ENCODE measurements at regions not wholly inside any gene's neighbourhood (a gene's known extent, or its start where the extent isn't known, plus 50 kb on each side); places are given as distances from the start of the nearest gene placed in this dataset.
"Not testable (repeated sequence)": the region's sequence is repeated elsewhere in the genome, so short reads cannot be mapped to it uniquely, and the experiment has no call there.

GRCh38 chr18:42296723-42297122 lies 341.7 kb downstream of the PIK3C3 start:
- H3K27me3 Mint-ChIP-seq, result no peaks in the 10 kb centered on the region
- no peaks in the 10 kb centered on the region for H3K4me1 Mint-ChIP-seq
- no peak overlapping the region for H3K27ac Mint-ChIP-seq
- DNase-seq, result no peak
- no peaks in the 10 kb centered on the region for H3K9me3 Mint-ChIP-seq
- CTCF ChIA-PET, result interaction anchor here (0.7 to 1.3 kb wide), 2 partner anchors 182 to 787 kb away, joined by 3 to 4 read pairs; no protein-coding TSS in a partner anchor
- no peaks in the 10 kb centered on the region for H3K36me3 Mint-ChIP-seq
- no peak overlapping the region for H3K4me3 Mint-ChIP-seq

- H3K27ac Mint-ChIP-seq, result no peak overlapping the region
- no peak overlapping the region for H3K4me3 Mint-ChIP-seq
- H3K36me3 Mint-ChIP-seq, result no peaks in the 10 kb centered on the region
- H3K27me3 Mint-ChIP-seq, result no peaks in the 10 kb centered on the region
- no peaks in the 10 kb centered on the region for H3K9me3 Mint-ChIP-seq
- no peaks in the 10 kb centered on the region for H3K4me1 Mint-ChIP-seq
- DNase-seq, result peak; percentile 63
- CTCF ChIA-PET, result interaction anchor here (0.6 to 3.5 kb wide), 10 partner anchors 8 to 973 kb away, joined by 3 to 12 read pairs (median 4); no protein-coding TSS in a partner anchor
Measured at GRCh38 chr18:42298759-42299675, 344.0 kb downstream of the PIK3C3 start.

DNA sequence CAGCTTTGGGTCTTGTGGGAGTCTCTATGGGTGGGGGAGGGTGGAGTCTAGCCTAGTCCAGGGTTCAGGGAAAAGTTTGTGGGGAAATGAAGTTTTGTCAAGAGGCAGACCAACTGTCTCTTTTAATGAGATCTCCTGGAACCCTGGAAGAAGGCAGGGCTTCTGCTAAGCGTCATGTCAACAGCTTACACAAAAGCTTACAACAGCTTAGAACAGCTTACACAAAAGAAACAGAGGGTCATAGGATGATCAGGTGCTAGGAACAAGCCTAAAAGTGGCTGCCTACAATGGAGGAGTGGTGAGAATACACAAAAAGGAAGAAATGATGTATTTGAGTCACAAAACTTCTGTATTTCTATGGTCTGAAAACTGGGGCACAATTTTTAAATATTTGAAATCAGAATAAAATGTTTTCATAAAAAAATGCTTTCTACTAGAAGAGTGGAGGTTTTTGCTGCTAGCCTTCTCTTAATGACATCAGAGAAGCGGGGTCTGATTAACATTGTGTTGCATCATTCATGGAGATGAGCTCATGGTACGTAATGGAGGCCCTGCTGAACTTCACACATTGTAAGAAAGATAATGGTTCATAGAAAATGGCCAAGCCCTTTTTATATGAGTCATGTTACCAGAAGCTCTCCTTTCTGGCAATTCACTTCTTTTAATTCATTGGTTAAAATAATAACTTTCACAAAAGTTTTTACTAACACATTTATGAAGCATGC lies 351.0 kb downstream of the PIK3C3 start:
- H3K27me3 Mint-ChIP-seq, result no peaks in the 10 kb centered on the region
- no peak for DNase-seq
- no peaks in the 10 kb centered on the region for H3K9me3 Mint-ChIP-seq
- H3K27ac Mint-ChIP-seq, result no peak overlapping the region
- H3K36me3 Mint-ChIP-seq, result no peaks in the 10 kb centered on the region
- no peak overlapping the region for H3K4me3 Mint-ChIP-seq
- CTCF ChIA-PET, result no interaction called here
- no peaks in the 10 kb centered on the region for H3K4me1 Mint-ChIP-seq

DNA sequence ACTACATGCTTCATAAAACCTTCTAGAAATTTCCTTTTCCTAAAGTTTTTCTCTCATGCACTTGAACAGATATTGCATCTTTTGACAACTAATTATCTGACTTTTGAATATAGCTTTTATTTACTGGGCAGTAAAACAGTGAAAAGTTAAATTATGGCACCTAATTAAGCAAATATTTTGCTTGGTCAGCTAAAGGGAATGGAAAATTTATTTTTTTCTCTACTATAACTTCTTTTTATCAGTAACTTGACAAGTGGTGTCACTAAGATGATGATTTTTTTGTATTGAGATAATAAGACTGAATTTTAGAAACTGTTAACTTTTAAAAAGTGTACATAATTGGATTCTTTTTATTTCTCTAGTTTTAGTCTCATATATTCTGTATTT lies 351.6 kb downstream of the PIK3C3 start:
- Mint-ChIP-seq H3K9me3 (no peaks in the 10 kb centered on the region), H3K4me1 (no peaks in the 10 kb centered on the region), H3K4me3 (no peak overlapping the region), H3K36me3 (no peaks in the 10 kb centered on the region), H3K27me3 (no peaks in the 10 kb centered on the region), H3K27ac (no peak overlapping the region)
- DNase-seq, result no peak
- CTCF ChIA-PET, result interaction anchor here (1.3 kb wide), 1 partner anchor 8 kb away, joined by 6 read pairs; no protein-coding TSS in a partner anchor

DNA sequence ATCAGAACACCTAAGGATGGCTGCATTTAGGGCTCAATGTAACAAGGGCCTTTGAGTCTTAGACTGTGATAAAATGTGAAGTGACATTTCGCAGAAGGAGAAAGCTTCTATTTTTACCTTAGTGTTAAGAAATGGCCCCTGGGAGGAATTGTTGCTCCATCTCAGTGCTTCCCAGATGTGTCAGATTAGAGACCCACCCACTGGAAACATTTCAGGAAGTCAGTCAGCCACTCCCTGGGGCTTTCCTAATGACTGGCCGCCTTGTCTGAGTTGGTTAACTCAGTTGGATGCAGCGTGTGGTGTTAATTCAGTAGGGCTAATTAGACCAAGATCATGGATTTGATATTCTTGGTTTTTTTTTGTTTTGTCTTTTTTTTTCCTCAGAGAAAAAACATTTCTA lies 355.9 kb downstream of the PIK3C3 start:
- Mint-ChIP-seq H3K36me3 (no peaks in the 10 kb centered on the region), H3K27me3 (peaks cover 3% of the 10 kb centered on the region), H3K27ac (no peak overlapping the region), H3K4me1 (no peaks in the 10 kb centered on the region), H3K9me3 (no peaks in the 10 kb centered on the region), H3K4me3 (no peak overlapping the region)
- no peak for DNase-seq
- CTCF ChIA-PET, result no interaction called here

DNA sequence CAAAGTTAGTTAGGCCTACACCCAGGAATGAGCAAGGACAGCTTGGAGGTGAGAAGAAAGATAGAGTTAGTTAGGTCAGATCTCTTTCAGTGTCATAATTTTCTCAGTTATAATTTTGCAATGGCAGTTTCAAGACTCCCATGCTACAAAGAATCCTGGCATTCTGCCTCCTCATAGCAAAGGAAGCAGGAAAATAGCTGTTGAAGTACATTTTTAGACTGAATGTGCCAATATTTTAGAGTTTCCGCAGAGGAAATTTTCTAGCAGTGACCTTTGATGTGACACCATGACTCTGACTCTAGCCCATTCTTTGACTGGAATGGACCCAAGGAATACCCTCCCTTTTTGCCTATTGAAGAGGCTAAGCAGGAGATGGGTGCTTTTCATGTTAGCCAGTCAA lies 371.7 kb downstream of the PIK3C3 start:
- Mint-ChIP-seq H3K27me3 (no peaks in the 10 kb centered on the region), H3K4me1 (no peaks in the 10 kb centered on the region), H3K9me3 (no peaks in the 10 kb centered on the region), H3K27ac (no peak overlapping the region), H3K36me3 (no peaks in the 10 kb centered on the region), H3K4me3 (no peak overlapping the region)
- CTCF ChIA-PET, result no interaction called here
- no peak for DNase-seq

DNA sequence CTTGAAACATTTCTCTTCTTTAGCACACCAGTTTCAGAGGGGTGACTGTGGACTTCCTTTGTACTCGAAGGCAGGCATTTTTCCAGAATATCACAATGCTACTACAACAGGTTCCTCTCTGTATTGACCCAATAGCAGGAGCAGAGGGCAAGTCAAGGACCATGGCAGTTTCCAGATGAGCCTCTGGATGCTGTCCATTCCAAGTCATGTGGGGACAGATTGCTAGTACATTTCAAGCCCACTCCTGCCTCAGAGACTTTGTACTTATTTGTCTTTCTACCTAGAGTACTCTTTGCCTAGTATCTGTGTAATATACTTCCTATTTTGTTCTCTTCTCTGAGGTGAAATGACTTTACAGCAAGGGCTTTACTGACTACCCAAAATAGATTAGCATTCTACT lies 373.9 kb downstream of the PIK3C3 start:
- Mint-ChIP-seq H3K9me3 (no peaks in the 10 kb centered on the region), H3K4me3 (no peak overlapping the region), H3K36me3 (no peaks in the 10 kb centered on the region), H3K27ac (no peak overlapping the region), H3K27me3 (no peaks in the 10 kb centered on the region), H3K4me1 (no peaks in the 10 kb centered on the region)
- CTCF ChIA-PET, result no interaction called here
- no peak for DNase-seq

DNA sequence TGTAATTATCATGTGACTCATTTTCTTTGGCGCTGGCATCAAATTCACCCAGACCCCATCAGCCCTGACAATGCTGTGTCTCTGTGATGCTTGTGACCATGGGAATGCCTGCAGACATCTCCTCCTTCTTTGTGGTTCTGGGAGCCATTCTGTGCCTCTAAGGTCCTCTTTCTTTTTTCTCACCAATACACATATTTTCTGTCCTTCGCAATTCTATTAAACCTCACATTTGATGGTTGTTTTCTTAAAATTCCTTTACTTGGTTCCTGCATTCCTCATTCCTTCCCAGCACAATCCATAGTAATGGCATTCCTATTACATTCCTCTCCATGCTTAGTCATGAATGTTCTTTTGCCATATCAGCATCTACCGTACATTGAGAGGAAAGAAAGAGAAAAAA lies 375.3 kb downstream of the PIK3C3 start:
- CTCF ChIA-PET, result no interaction called here
- H3K4me3 Mint-ChIP-seq, result no peak overlapping the region
- H3K36me3 Mint-ChIP-seq, result no peaks in the 10 kb centered on the region
- H3K4me1 Mint-ChIP-seq, result no peaks in the 10 kb centered on the region
- no peak for DNase-seq
- H3K9me3 Mint-ChIP-seq, result peaks cover under 1% of the 10 kb centered on the region
- H3K27me3 Mint-ChIP-seq, result no peaks in the 10 kb centered on the region
- H3K27ac Mint-ChIP-seq, result no peak overlapping the region

DNA sequence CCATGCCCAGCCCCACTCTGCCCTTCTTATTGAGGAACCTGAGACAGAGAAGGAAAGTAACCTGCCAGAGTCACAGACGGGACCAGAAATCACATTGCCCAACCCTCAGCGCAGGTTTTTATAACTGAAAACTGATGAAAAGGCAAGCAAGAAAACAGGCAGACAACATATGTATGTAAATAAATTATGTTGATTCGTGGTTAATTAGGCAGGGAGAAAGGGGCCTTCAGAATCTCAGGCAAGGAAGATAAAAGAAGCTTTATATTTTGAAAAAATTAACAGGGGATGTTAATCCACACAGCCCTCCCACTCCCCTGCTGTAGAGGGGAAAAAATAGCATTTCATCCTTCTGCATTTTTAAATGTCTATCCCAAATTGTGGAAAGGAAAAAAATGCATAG lies 378.5 kb downstream of the PIK3C3 start:
- CTCF ChIA-PET, result interaction anchor here (1.1 kb wide), 1 partner anchor 219 kb away, joined by 3 read pairs; no protein-coding TSS in a partner anchor
- no peaks in the 10 kb centered on the region for H3K4me1 Mint-ChIP-seq
- no peak overlapping the region for H3K27ac Mint-ChIP-seq
- H3K4me3 Mint-ChIP-seq, result no peak overlapping the region
- H3K27me3 Mint-ChIP-seq, result no peaks in the 10 kb centered on the region
- peaks cover 2% of the 10 kb centered on the region for H3K9me3 Mint-ChIP-seq
- no peak for DNase-seq
- H3K36me3 Mint-ChIP-seq, result no peaks in the 10 kb centered on the region

- Mint-ChIP-seq H3K27me3 (no peaks in the 10 kb centered on the region), H3K9me3 (peaks cover 2% of the 10 kb centered on the region), H3K36me3 (no peaks in the 10 kb centered on the region), H3K4me3 (no peak overlapping the region), H3K4me1 (no peaks in the 10 kb centered on the region), H3K27ac (no peak overlapping the region)
- DNase-seq, result no peak
- CTCF ChIA-PET, result no interaction called here
Measured at GRCh38 chr18:42334931-42335330, 379.9 kb downstream of the PIK3C3 start.

DNA sequence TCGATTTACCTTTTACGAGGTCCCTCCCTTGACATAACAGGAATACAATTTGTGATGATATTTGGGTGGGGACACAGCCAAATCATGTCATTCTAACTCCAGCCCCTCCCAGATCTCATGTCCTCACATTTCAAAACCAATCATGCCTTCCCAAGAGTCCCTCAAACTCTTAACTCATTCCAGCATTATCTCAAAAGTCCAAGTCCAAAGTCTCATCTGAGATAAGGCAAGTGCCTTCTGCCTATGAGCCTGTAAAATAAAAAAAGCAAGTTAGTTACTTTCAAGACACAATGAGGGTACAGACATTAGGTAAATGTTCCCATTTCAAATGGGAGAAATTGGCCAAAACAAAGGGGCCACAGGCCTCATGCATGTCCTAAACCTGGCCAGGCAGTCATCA lies 381.1 kb downstream of the PIK3C3 start:
- H3K27ac Mint-ChIP-seq, result no peak overlapping the region
- H3K27me3 Mint-ChIP-seq, result no peaks in the 10 kb centered on the region
- H3K9me3 Mint-ChIP-seq, result peaks cover 2% of the 10 kb centered on the region
- H3K4me3 Mint-ChIP-seq, result no peak overlapping the region
- DNase-seq, result no peak
- no peaks in the 10 kb centered on the region for H3K36me3 Mint-ChIP-seq
- CTCF ChIA-PET, result no interaction called here
- no peaks in the 10 kb centered on the region for H3K4me1 Mint-ChIP-seq

DNA sequence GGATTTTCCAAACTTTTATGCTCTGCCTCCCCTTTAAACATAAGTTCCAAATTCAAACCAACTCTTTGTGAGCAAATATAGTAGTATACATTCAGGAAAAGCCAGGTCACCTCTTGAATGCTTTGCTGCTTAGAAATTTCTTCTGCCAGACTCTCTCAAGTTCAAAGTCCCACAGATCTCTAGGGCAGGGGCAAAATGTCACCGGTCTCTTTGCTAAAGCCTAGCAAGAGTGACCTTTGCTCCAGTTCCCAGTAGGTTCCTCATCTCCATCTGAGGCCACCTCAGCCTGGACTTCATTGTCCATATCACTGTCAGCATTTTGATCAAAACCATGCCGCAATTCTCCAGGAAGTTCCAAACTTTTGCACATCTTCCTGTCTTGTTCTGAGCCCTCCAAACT lies 382.3 kb downstream of the PIK3C3 start:
- not testable (repeated sequence) for DNase-seq, H3K27me3 Mint-ChIP-seq, H3K36me3 Mint-ChIP-seq, H3K4me3 Mint-ChIP-seq, H3K4me1 Mint-ChIP-seq, H3K27ac Mint-ChIP-seq, H3K9me3 Mint-ChIP-seq
- CTCF ChIA-PET, result interaction anchor here (1.0 kb wide), 1 partner anchor 38 kb away, joined by 4 read pairs; no protein-coding TSS in a partner anchor

- Mint-ChIP-seq H3K9me3 (peaks cover 2% of the 10 kb centered on the region), H3K27me3 (no peaks in the 10 kb centered on the region), H3K4me1 (no peaks in the 10 kb centered on the region), H3K36me3 (no peaks in the 10 kb centered on the region), H3K27ac (no peak overlapping the region), H3K4me3 (no peak overlapping the region)
- CTCF ChIA-PET, result no interaction called here
- DNase-seq, result no peak
Measured at GRCh38 chr18:42338683-42339082, 383.6 kb downstream of the PIK3C3 start.

DNA sequence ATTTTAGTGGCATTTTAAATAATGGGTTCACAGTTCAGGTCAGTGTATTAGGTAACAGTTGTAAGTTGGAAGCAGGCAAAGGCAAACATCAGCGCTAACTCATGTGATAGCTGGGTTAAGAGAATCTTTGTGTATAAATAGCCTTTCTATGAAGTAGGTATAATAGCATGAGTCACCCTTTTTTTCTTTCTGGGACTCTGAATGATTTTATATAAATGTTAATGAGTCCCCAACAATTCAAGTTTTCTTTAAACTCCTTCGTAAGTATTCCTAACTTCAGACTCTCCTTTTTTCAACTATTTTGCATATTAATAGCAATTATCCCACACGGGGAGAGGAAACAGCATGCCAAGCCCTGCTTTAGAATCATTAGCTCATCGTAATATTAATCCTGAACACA lies 384.3 kb downstream of the PIK3C3 start:
- Mint-ChIP-seq H3K4me1 (no peaks in the 10 kb centered on the region), H3K9me3 (peaks cover 2% of the 10 kb centered on the region), H3K27me3 (no peaks in the 10 kb centered on the region), H3K27ac (no peak overlapping the region), H3K36me3 (no peaks in the 10 kb centered on the region), H3K4me3 (no peak overlapping the region)
- CTCF ChIA-PET, result no interaction called here
- DNase-seq, result no peak

All from activated naive CD4-positive, alpha-beta T cell treated with anti-CD3 and anti-CD28 coated beads, Interleukin-2, amount 10 ng/mL, durations not matched to agents 7 days and 5 days (primary cell).